ENCODE measurements at regions not wholly inside any gene's neighbourhood (a gene's known extent, or its start where the extent isn't known, plus 50 kb on each side); places are given as distances from the start of the nearest gene placed in this dataset.

DNA sequence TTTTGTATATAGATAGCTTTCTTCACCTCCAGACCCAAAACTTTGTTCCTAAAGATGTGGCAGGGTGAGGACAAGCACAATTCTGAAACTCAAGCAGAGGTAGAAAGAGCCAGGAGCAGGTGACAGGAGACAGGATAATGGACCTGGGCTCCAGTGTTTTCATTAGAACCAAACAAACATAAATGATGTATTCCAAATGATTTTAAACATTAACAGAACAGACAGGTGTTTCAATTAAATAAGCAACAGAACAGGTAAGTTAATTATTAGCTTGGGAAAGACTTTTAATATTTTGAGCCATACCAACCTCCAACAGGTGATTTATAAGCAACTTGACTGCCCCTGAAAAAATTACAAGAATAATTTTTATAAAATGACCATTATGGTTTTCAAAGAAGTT, 459.4 kb upstream of the LCORL start:
- no peaks in the 10 kb centered on the region for H3K36me3 ChIP-seq (ENCODE audit: insufficient read depth, low read length, poor library complexity, severe bottlenecking)
- no peak for TF ChIP-seq EZH2 (IDR thresholded peaks at IDR 0.05; ENCODE audit: borderline replicate concordance, low read depth, low read length, poor library complexity, severe bottlenecking)
- TF ChIP-seq, protein P1, sequence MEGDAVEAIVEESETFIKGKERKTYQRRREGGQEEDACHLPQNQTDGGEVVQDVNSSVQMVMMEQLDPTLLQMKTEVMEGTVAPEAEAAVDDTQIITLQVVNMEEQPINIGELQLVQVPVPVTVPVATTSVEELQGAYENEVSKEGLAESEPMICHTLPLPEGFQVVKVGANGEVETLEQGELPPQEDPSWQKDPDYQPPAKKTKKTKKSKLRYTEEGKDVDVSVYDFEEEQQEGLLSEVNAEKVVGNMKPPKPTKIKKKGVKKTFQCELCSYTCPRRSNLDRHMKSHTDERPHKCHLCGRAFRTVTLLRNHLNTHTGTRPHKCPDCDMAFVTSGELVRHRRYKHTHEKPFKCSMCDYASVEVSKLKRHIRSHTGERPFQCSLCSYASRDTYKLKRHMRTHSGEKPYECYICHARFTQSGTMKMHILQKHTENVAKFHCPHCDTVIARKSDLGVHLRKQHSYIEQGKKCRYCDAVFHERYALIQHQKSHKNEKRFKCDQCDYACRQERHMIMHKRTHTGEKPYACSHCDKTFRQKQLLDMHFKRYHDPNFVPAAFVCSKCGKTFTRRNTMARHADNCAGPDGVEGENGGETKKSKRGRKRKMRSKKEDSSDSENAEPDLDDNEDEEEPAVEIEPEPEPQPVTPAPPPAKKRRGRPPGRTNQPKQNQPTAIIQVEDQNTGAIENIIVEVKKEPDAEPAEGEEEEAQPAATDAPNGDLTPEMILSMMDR (conservative IDR thresholded peaks at IDR 0.05; ENCODE audit: low read depth, low read length) = no peak
- H3K27me3 ChIP-seq (replicated peaks; ENCODE audit: insufficient read depth, low read depth, low read length, poor library complexity) = no peaks in the 10 kb centered on the region
- DNase-seq (ENCODE audit: low spot score) = no peak
- H3K4me3 ChIP-seq (ENCODE audit: low read depth, low read length, poor library complexity, severe bottlenecking) = no peak overlapping the region
- H3K4me1 ChIP-seq (ENCODE audit: insufficient read depth, low read length, poor library complexity, severe bottlenecking) = no peaks in the 10 kb centered on the region
- intact Hi-C loops (cut with micrococcal nuclease; ENCODE audit: unreplicated experiment) = no loop called here
- H3K27ac ChIP-seq (ENCODE audit: low read depth, low read length, poor library complexity, severe bottlenecking) = no peak overlapping the region
- no peaks in the 10 kb centered on the region for H3K9me3 ChIP-seq (ENCODE audit: low read depth, low read length, poor library complexity, severe bottlenecking)
- no TSS peak for BruUV-seq (replicated peaks)
- ChIA-PET CTCF (no interaction called here), POLR2A (ENCODE audit: low non-redundant PET) (no interaction called here)

DNA sequence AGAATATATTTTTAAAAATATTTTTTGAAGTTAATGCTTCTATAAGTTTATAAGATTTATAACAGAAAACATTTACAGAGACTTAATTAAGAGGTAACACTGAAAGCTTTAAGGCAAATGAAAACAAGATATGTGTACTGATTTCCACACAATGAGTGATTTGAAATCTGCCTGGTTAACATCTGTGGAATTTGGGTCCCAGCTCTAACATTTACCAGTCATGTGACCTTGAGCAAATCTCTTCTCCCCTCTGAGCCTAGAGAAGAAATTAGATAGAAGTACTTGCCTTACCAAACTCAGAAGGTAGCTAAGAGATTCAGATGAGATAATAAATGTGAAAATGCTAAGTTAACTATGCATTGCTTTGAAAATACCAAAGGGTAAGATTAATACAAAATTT, 458.8 kb upstream of the LCORL start:
- Histone ChIP-seq H3K9me3 (ENCODE audit: low read depth, low read length, poor library complexity, severe bottlenecking) (no peaks in the 10 kb centered on the region), H3K27ac (ENCODE audit: low read depth, low read length, poor library complexity, severe bottlenecking) (no peak overlapping the region), H3K4me1 (ENCODE audit: insufficient read depth, low read length, poor library complexity, severe bottlenecking) (no peaks in the 10 kb centered on the region), H3K36me3 (ENCODE audit: insufficient read depth, low read length, poor library complexity, severe bottlenecking) (no peaks in the 10 kb centered on the region), H3K27me3 (replicated peaks; ENCODE audit: insufficient read depth, low read depth, low read length, poor library complexity) (no peaks in the 10 kb centered on the region), H3K4me3 (ENCODE audit: low read depth, low read length, poor library complexity, severe bottlenecking) (no peak overlapping the region)
- intact Hi-C loops (cut with micrococcal nuclease; ENCODE audit: unreplicated experiment) = no loop called here
- no TSS peak for BruUV-seq (replicated peaks)
- no peak for DNase-seq (ENCODE audit: low spot score)
- CTCF ChIA-PET = no interaction called here
- TF ChIP-seq EZH2 (IDR thresholded peaks at IDR 0.05; ENCODE audit: borderline replicate concordance, low read depth, low read length, poor library complexity, severe bottlenecking) = no peak
- TF ChIP-seq, protein P1 (conservative IDR thresholded peaks at IDR 0.05; ENCODE audit: low read depth, low read length) = no peak
- POLR2A ChIA-PET (ENCODE audit: low non-redundant PET) = no interaction called here

DNA sequence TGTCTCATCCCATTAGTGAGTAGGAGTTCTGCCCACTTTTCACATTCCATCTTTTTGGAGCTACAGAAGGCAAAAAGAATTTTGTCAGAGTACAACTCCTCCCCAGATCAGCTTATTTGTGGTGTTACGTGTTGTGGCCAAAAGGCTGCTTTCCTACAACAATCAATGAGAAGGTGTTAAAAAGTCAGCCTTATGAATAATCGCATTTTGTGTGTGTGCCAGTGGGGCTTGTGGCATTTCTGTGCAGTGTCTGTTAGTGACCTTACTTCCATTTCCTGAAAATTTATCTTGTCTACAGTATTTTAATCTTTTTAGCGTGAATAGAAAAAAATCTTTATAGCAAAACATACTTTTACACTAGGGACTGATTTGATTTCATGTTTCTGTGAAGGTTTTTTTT, 458.3 kb upstream of the LCORL start:
- Histone ChIP-seq H3K4me1 (ENCODE audit: insufficient read depth, low read length, poor library complexity, severe bottlenecking) (no peaks in the 10 kb centered on the region), H3K27me3 (replicated peaks; ENCODE audit: insufficient read depth, low read depth, low read length, poor library complexity) (no peaks in the 10 kb centered on the region), H3K36me3 (ENCODE audit: insufficient read depth, low read length, poor library complexity, severe bottlenecking) (no peaks in the 10 kb centered on the region), H3K4me3 (ENCODE audit: low read depth, low read length, poor library complexity, severe bottlenecking) (no peak overlapping the region), H3K27ac (ENCODE audit: low read depth, low read length, poor library complexity, severe bottlenecking) (no peak overlapping the region), H3K9me3 (ENCODE audit: low read depth, low read length, poor library complexity, severe bottlenecking) (no peaks in the 10 kb centered on the region)
- no TSS peak for BruUV-seq (replicated peaks)
- DNase-seq (ENCODE audit: low spot score) = no peak
- no peak for TF ChIP-seq EZH2 (IDR thresholded peaks at IDR 0.05; ENCODE audit: borderline replicate concordance, low read depth, low read length, poor library complexity, severe bottlenecking)
- TF ChIP-seq, protein P1 (conservative IDR thresholded peaks at IDR 0.05; ENCODE audit: low read depth, low read length) = no peak
- ChIA-PET POLR2A (ENCODE audit: low non-redundant PET) (no interaction called here), CTCF (no interaction called here)
- intact Hi-C loops (cut with micrococcal nuclease; ENCODE audit: unreplicated experiment) = no loop called here
